Right atrium auricular region (tissue), 2 donors: ENCODE measurements at regions not wholly inside any gene's neighbourhood (a gene's known extent, or its start where the extent isn't known, plus 50 kb on each side); places are given as distances from the start of the nearest gene placed in this dataset.

Source experiments
- DNase-seq: peaks from one replicate; pipeline ENCODE4 v3.0.0-alpha.2; 2019; ENCODE audit warnings: low spot score
- H3K27ac ChIP-seq, 2 donors: fragments of 200-600 bp; sonication (generic); 1 replicate in 1 of 2; 2 replicates in 1 of 2; pipeline ENCODE4 v1.5.1; 2016 to 2019
- H3K27me3 ChIP-seq, 2 donors: fragments of 200-600 bp; sonication (generic); one replicate each; pipeline versions ENCODE4 v1.5.1 to v1.6.0; 2017 to 2019
- H3K36me3 ChIP-seq: fragments of 200-600 bp; sonication (generic); one replicate; pipeline ENCODE4 v1.5.1; 2016
- H3K4me1 ChIP-seq, 2 donors: fragments of 200-600 bp; sonication (generic); one replicate each; pipeline versions ENCODE4 v1.5.1 to v1.6.0; 2017 to 2019
- H3K4me3 ChIP-seq, 2 donors: fragments of 200-600 bp; sonication (generic); 1 replicate in 1 of 2; 2 replicates in 1 of 2; pipeline ENCODE4 v1.5.1; 2017 to 2019; ENCODE audit warnings: mild to moderate bottlenecking in 1 of 2, moderate library complexity in 1 of 2
- H3K9me3 ChIP-seq, 2 donors: fragments of 200-600 bp; sonication (generic); one replicate each; pipeline ENCODE4 v1.5.1; 2019
- CTCF ChIP-seq, 2 donors: fragments of 200-600 bp; sonication (generic); IDR thresholded peaks; one replicate each; pipeline ENCODE4 v1.5.1; 2019; ENCODE audit warnings: antibody characterized with exemption in 2 of 2

- no peak overlapping the region for H3K4me3 ChIP-seq
- no peak overlapping the region for H3K27ac ChIP-seq
- H3K36me3 ChIP-seq, result no peaks in the 10 kb centered on the region
- no peaks in the 10 kb centered on the region for H3K27me3 ChIP-seq
- DNase-seq, result no peak
- H3K9me3 ChIP-seq, result no peaks in the 10 kb centered on the region
- no peaks in the 10 kb centered on the region for H3K4me1 ChIP-seq
- TF ChIP-seq CTCF (IDR thresholded peaks at IDR 0.05), result no peak
Measured at GRCh38 chr1:193856261-193856660, 669.8 kb upstream of the B3GALT2 start.

DNA sequence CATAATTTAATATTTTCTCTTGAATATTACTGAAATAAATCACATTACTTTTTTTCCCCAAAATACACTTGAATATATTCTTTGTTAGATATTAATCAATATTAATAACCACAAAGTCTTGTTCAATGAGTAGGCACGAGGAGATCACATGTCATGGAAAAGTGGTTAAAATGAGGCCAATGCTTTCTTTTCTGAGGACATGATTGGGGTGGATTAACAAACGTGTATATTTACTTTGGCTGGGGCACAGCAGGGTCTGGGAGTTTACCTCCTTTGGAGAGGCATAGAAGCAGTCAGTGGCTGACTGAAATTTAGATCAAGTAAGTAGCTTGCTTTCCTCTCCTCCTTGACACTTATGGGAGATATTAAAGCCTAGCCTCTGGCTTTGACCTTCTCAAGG lies 664.3 kb upstream of the B3GALT2 start:
- H3K4me1 ChIP-seq, result no peaks in the 10 kb centered on the region
- H3K27ac ChIP-seq, result no peak overlapping the region
- no peak overlapping the region for H3K4me3 ChIP-seq
- DNase-seq, result no peak
- H3K9me3 ChIP-seq, result no peaks in the 10 kb centered on the region
- H3K36me3 ChIP-seq, result no peaks in the 10 kb centered on the region
- no peaks in the 10 kb centered on the region for H3K27me3 ChIP-seq
- no peak for TF ChIP-seq CTCF (IDR thresholded peaks at IDR 0.05)

GRCh38 chr1:193846876-193847604 lies 660.6 kb upstream of the B3GALT2 start:
- H3K27ac ChIP-seq, result no peak overlapping the region
- H3K4me3 ChIP-seq, result no peak overlapping the region
- TF ChIP-seq CTCF (IDR thresholded peaks at IDR 0.05), result no peak
- no peak for DNase-seq
- H3K4me1 ChIP-seq, result no peaks in the 10 kb centered on the region
- no peaks in the 10 kb centered on the region for H3K9me3 ChIP-seq
- no peaks in the 10 kb centered on the region for H3K27me3 ChIP-seq
- no peaks in the 10 kb centered on the region for H3K36me3 ChIP-seq

GRCh38 chr1:193846411-193846810 lies 660.0 kb upstream of the B3GALT2 start:
- no peak for TF ChIP-seq CTCF (IDR thresholded peaks at IDR 0.05)
- Histone ChIP-seq H3K4me1 (no peaks in the 10 kb centered on the region), H3K27ac (no peak overlapping the region), H3K36me3 (no peaks in the 10 kb centered on the region), H3K27me3 (no peaks in the 10 kb centered on the region), H3K9me3 (no peaks in the 10 kb centered on the region), H3K4me3 (no peak overlapping the region)
- no peak for DNase-seq

GRCh38 chr1:193841857-193842256 lies 655.4 kb upstream of the B3GALT2 start:
- H3K27me3 ChIP-seq, result no peaks in the 10 kb centered on the region
- TF ChIP-seq CTCF (IDR thresholded peaks at IDR 0.05), result no peak
- no peak overlapping the region for H3K27ac ChIP-seq
- H3K4me3 ChIP-seq, result no peak overlapping the region
- no peaks in the 10 kb centered on the region for H3K4me1 ChIP-seq
- H3K36me3 ChIP-seq, result no peaks in the 10 kb centered on the region
- no peak for DNase-seq
- H3K9me3 ChIP-seq, result no peaks in the 10 kb centered on the region

- no peak for DNase-seq
- Histone ChIP-seq H3K36me3 (no peaks in the 10 kb centered on the region), H3K9me3 (peaks cover 11 to 30% of the 10 kb centered on the region in 2 donors), H3K4me3 (no peak overlapping the region), H3K27me3 (no peaks in the 10 kb centered on the region), H3K4me1 (no peaks in the 10 kb centered on the region), H3K27ac (no peak overlapping the region)
- no peak for TF ChIP-seq CTCF (IDR thresholded peaks at IDR 0.05)
Measured at GRCh38 chr1:193831465-193831864, 645.1 kb upstream of the B3GALT2 start.
